Caco-2 (cell line): ENCODE measurements at regions not wholly inside any gene's neighbourhood (a gene's known extent, or its start where the extent isn't known, plus 50 kb on each side); places are given as distances from the start of the nearest gene placed in this dataset.

Source experiments
- BruUV-seq: library from RNA; stranded (reverse); fragments of 400-500 nt; replicated peaks from 2 replicates; lab custom pipeline; 2021; lab: Mats Ljungman, UMichigan
- CTCF ChIA-PET: fragments of 300-600 bp; sonication (Branson Sonifier 250); formaldehyde crosslinking; loops from one replicate; lab custom pipeline; 2022; ENCODE audit warnings: antibody characterized with exemption; lab: Charles Lee
- POLR2A ChIA-PET: fragments of 300-600 bp; sonication (Branson Sonifier 250); formaldehyde crosslinking; loops from one replicate; lab custom pipeline; 2022; ENCODE audit warnings: antibody characterized with exemption; lab: Charles Lee
- DNase-seq, 2 experiments: peaks; one replicate each; pipeline versions ENCODE4 v3.0.0 to v3.0.0-alpha.2; 2020 to 2022
- H3K27me3 ChIP-seq: replicated peaks from 2 replicates; pipeline ENCODE4 v1.6.0; 2011; ENCODE audit warnings: low read length; ENCODE audit not compliant: control insufficient read depth, insufficient read depth
- H3K36me3 ChIP-seq: 2 replicates; pipeline ENCODE4 v1.5.1; 2011; ENCODE audit warnings: low read length; ENCODE audit not compliant: control insufficient read depth, insufficient read depth
- H3K4me1 ChIP-seq: fragments of 250-450 bp; sonication (Bioruptor Pico); 2 replicates; pipeline ENCODE4 v1.5.1; 2020; ENCODE audit warnings: mild to moderate bottlenecking
- H3K4me3 ChIP-seq: 2 replicates; pipeline ENCODE4 v1.5.1; 2011; ENCODE audit warnings: low read depth, mild to moderate bottlenecking, control low read depth, low read length
- H3K9me3 ChIP-seq: fragments of 250-450 bp; sonication (Bioruptor Pico); 2 replicates; pipeline ENCODE4 v1.5.1; 2020; ENCODE audit warnings: mild to moderate bottlenecking, moderate library complexity
- H3K27ac Mint-ChIP-seq: one replicate; pipeline ENCODE4 v1.8.0; 2022; ENCODE audit warnings: mixed read lengths; ENCODE audit not compliant: unreplicated experiment
- H3K27me3 Mint-ChIP-seq: one replicate; pipeline ENCODE4 v1.8.0; 2022; ENCODE audit warnings: mixed read lengths; ENCODE audit not compliant: insufficient read depth, unreplicated experiment
- H3K36me3 Mint-ChIP-seq: one replicate; pipeline ENCODE4 v1.8.0; 2022; ENCODE audit warnings: mild to moderate bottlenecking, mixed read lengths; ENCODE audit not compliant: insufficient read depth, unreplicated experiment
- H3K4me1 Mint-ChIP-seq: one replicate; pipeline ENCODE4 v1.8.0; 2022; ENCODE audit warnings: low read depth, mixed read lengths; ENCODE audit not compliant: unreplicated experiment
- H3K4me3 Mint-ChIP-seq: one replicate; pipeline ENCODE4 v1.8.0; 2022; ENCODE audit warnings: mild to moderate bottlenecking, moderate library complexity, mixed read lengths; ENCODE audit not compliant: unreplicated experiment
- H3K9me3 Mint-ChIP-seq: one replicate; pipeline ENCODE4 v1.8.0; 2022; ENCODE audit warnings: mixed read lengths; ENCODE audit not compliant: unreplicated experiment
- CTCF ChIP-seq, 2 experiments: fragments of 200-600 bp in 1 of 2; IDR thresholded peaks; 1 replicate in 1 of 2; 2 replicates in 1 of 2; pipeline versions ENCODE4 v1.5.1 to v1.8.0; 2011 to 2022; ENCODE audit warnings: antibody characterized with exemption in 1 of 2, control low read depth in 1 of 2, inconsistent platforms in 1 of 2, low read depth in 1 of 2, low read length in 1 of 2, mild to moderate bottlenecking in 1 of 2, moderate library complexity in 1 of 2; ENCODE audit not compliant: insufficient read depth in 1 of 2, severe bottlenecking in 1 of 2, unreplicated experiment in 1 of 2
- intact Hi-C: fragments of 100-400 bp; cut with micrococcal nuclease; formaldehyde crosslinking; loops from one replicate; pipeline ENCODE4 v1.10.0; 2022; ENCODE audit not compliant: unreplicated experiment

- Mint-ChIP-seq H3K4me3 (no peak overlapping the region), H3K36me3 (peaks cover 5% of the 10 kb centered on the region), H3K9me3 (no peaks in the 10 kb centered on the region), H3K4me1 (no peaks in the 10 kb centered on the region), H3K27ac (no peak overlapping the region), H3K27me3 (no peaks in the 10 kb centered on the region)
- no peaks in the 10 kb centered on the region for H3K27me3 ChIP-seq
- TF ChIP-seq CTCF (IDR thresholded peaks at IDR 0.05; ENCODE audit: insufficient read depth in 1 of 2, low read depth in 1 of 2, low read length in 1 of 2, severe bottlenecking in 1 of 2, unreplicated experiment in 1 of 2): no peak
- H3K4me1 ChIP-seq: no peaks in the 10 kb centered on the region
- no peaks in the 10 kb centered on the region for H3K9me3 ChIP-seq
- H3K36me3 ChIP-seq: no peaks in the 10 kb centered on the region
- no peak overlapping the region for H3K4me3 ChIP-seq
- intact Hi-C loops: no loop called here
- ChIA-PET CTCF (no interaction called here), POLR2A (no interaction called here)
- BruUV-seq: no TSS peak
- no peak for DNase-seq
These were observed 1078.0 kb downstream of the BRD1 start for GRCh38 chr22:48749555-48750227.

GRCh38 chr22:48748860-48749554, 1078.7 kb downstream of the BRD1 start:
- no peak for TF ChIP-seq CTCF (IDR thresholded peaks at IDR 0.05; ENCODE audit: insufficient read depth in 1 of 2, low read depth in 1 of 2, low read length in 1 of 2, severe bottlenecking in 1 of 2, unreplicated experiment in 1 of 2)
- Mint-ChIP-seq H3K4me3 (no peak overlapping the region), H3K9me3 (no peaks in the 10 kb centered on the region), H3K27ac (no peak overlapping the region), H3K36me3 (peaks cover 3% of the 10 kb centered on the region), H3K4me1 (no peaks in the 10 kb centered on the region), H3K27me3 (no peaks in the 10 kb centered on the region)
- intact Hi-C loops: no loop called here
- no TSS peak for BruUV-seq
- ChIA-PET POLR2A (no interaction called here), CTCF (no interaction called here)
- Histone ChIP-seq H3K4me3 (no peak overlapping the region), H3K27me3 (no peaks in the 10 kb centered on the region), H3K36me3 (no peaks in the 10 kb centered on the region), H3K4me1 (no peaks in the 10 kb centered on the region), H3K9me3 (no peaks in the 10 kb centered on the region)
- no peak for DNase-seq

- H3K4me3 ChIP-seq: no peak overlapping the region
- H3K36me3 ChIP-seq: no peaks in the 10 kb centered on the region
- no peak for DNase-seq
- Mint-ChIP-seq H3K4me3 (no peak overlapping the region), H3K27ac (no peak overlapping the region), H3K4me1 (no peaks in the 10 kb centered on the region), H3K36me3 (no peaks in the 10 kb centered on the region), H3K27me3 (no peaks in the 10 kb centered on the region), H3K9me3 (no peaks in the 10 kb centered on the region)
- intact Hi-C loops: no loop called here
- ChIA-PET POLR2A (no interaction called here), CTCF (no interaction called here)
- no TSS peak for BruUV-seq
- no peaks in the 10 kb centered on the region for H3K4me1 ChIP-seq
- no peaks in the 10 kb centered on the region for H3K27me3 ChIP-seq
- no peak for TF ChIP-seq CTCF (IDR thresholded peaks at IDR 0.05; ENCODE audit: insufficient read depth in 1 of 2, low read depth in 1 of 2, low read length in 1 of 2, severe bottlenecking in 1 of 2, unreplicated experiment in 1 of 2)
- H3K9me3 ChIP-seq: no peaks in the 10 kb centered on the region
These were observed 1079.4 kb downstream of the BRD1 start for GRCh38 chr22:48748113-48748859.
